HG02642 (cell line): ENCODE measurements at regions not wholly inside any gene's neighbourhood (a gene's known extent, or its start where the extent isn't known, plus 50 kb on each side); places are given as distances from the start of the nearest gene placed in this dataset.
"Not testable (repeated sequence)": the region's sequence is repeated elsewhere in the genome, so short reads cannot be mapped to it uniquely, and the experiment has no call there.

Experiments
- ATAC-seq: cut with Tn5 transposase; IDR thresholded peaks from one replicate; pipeline ENCODE4 v1.9.1; 2021; ENCODE audit warnings: mild to moderate bottlenecking; ENCODE audit not compliant: unreplicated experiment, poor library complexity

DNA sequence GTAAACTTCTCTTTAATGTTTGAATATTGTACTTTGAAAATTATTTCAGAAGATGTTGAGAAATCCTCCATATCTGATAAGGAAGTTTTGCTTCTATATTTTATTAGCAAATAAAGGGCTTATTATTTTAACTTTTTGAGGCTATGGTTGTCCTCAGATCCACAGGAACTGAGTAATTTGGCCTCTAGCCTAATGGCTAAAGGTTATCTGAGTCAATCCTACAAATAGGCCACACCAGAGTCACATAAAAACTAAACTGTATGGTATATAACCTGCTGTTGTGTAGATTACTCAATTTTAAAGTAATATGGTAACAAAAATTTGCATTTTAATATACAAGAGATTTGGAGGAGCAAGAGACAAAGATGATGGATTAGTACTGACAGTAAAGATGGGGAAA, 549.2 kb upstream of the GRAMD2B start:
- ATAC-seq, result no peak

DNA sequence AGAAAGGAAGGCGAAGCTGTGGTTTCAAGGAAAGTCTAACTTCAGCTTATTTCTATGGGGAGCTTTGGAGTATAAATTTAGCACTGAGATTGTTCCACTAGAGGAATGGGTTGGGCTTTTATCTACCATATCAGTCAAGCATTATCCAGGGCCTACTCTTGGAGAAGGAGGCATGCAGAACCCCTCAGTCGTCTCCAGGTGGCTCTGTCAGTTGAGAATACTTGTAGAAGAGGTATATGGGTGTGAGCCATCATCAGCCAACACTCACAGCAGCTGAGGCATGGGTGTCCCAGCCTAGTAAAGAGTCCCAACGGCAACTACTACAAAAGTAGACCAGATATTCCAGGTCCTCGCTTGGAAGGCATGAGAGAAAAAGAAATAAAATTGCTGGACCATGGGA, 548.5 kb upstream of the GRAMD2B start:
- ATAC-seq, result no peak

DNA sequence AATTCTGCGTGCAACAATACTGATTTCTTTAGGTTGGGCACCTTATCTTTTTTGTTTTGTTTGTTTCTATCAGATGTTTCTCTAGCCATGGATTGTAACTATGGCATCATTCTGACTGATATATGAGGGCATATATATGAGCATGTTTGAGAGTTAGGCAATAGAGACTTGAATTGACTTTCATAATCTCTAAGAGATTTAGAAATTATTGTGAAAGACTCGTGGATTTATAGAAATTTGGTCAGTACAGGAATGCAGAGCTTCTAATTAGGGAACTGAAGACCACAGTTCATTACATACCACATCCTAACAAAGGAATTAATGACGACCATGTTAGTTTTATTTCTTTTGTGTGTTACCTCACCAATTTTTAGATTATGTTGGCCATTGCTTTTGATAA, 546.0 kb upstream of the GRAMD2B start:
- no peak for ATAC-seq

DNA sequence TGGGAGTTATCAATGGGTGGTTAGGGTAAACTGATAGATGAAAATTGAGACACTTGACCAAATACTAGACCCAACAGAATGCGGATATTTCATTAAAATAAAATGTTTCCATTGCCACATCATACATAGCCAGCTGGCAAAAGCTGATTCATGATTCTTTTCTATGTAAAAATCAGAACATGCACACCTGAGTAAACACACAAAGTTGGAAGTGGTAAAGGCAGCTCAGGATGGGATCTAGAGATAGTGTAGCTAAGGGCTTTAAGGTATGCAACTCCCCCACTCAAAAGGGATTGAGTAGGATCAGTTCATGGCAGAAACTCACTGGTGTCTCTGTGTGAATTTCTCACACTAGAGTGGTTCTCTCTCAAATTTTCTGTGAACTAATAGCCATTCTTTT, 541.1 kb upstream of the GRAMD2B start:
- ATAC-seq, result no peak

DNA sequence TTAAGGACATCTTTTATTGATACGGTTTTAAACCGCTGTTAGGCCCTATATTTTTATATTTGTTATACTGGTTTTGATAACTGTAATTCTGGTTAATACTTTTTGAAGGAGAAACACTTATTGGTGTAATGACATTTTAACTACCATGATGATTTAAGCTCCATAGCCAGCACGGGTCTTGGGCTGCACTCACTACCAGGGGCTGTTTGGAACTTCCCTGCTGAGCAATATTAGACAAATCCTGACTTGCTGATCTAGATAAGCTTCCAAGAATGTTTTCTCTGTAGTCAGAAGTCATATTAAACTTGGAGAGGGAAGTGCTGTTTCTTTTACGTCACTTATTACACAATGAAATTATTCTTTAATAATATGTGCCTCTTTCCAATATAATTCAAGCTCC, 540.0 kb upstream of the GRAMD2B start:
- no peak for ATAC-seq

DNA sequence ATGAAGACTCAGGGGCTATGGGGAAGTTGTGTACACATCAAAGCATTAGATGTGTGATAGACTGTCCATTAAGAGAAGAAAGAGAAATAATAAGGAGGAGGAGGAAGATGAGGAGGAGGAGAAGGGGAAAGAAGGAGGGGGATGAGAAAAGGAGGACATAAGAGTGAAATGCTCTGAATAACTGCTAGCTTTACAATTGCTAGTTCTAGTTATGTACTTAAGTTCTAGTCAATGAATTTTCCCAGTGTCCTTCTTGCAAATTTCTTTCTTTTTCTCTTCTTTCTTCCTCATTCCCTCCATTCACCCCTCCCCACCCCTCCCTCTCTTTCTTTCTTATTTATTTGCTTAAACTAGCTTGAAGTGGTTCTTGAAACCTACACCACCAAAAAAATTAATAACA, 534.9 kb upstream of the GRAMD2B start:
- ATAC-seq, result no peak

DNA sequence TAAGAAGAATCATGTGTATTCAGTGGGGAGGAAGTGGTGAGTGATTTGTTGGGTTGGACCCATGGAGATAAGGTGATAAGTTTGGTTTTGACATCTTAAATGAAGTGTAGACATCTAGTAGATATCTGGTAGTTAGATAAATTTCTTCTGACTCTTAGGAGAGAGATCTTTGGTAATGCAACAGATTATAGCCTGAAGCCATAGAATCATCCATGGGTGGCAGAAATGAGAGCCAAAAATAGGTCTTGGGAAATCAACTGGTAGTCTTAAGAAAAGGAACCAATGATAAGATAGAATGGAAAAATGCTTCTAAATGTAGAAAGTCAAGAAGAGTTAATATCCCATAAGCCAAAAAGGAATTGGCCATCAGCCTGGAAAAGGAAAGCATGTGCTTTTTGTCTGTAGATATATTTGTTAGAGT, 532.7 kb upstream of the GRAMD2B start:
- no peak for ATAC-seq

DNA sequence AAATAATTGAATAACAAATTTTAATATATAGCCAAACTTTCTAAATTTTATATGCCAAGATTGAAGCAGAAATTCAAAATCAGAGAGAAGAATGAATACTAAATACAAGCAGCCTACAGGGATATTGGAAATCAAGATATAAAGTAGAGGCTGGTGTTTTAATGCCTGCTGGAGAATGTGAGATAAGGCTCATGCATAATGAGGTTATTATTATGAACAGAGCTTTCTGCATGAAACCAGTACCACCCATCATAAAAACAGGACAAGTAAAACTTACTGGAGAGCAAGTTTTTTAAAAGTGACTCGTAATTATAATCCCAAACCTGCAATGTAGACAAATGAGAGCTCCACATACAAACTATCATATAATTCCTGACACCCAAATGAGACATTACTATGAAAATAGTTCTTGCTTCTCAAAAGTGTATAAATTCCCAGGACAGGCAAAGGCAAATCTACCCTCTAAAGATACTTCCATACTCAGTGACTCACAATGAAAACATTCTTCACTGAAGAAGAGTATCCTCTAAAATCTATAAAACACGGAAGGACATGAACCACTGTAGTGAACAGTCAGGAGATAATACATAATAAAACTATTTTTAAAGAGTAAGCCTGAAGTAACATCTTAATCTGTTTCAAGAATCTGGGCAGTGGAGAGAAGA, 532.0 kb upstream of the GRAMD2B start:
- no peak for ATAC-seq

DNA sequence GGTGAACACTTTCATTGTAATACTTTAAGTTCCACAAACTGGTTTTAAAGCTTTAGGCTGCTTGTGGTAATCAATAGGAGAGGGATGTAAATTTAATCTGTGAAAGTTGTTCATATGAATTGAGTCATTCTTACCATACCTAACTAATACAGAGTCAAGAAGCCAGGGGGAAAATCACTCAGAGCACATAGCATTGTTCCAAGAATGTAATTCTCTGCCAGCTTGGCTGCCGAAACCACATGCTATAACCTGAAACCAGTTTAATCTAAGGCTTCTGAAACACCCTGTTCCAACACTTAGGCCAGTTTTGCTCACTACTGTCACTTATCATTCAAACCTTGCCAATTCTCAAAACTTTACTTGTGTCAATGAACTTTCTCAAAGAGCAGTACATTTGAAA, 528.8 kb upstream of the GRAMD2B start:
- no peak for ATAC-seq

DNA sequence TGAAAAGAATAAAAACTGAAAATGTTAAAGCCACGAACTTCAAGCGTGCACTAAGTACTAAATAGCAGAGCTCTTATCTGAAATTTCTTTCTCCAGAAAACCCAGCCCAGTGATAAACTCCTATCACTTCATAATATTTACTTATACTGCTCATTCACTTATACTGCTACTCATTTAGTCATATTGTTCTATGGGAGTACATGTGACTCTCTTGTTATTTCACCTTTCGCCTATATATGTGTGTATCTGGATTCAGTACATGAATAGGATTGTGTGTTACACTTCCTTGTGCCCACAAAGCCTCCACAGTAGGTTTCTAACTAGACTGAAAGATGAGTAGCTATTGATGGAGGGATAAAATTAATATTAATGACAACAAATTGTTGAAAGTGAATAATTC, 526.8 kb upstream of the GRAMD2B start:
- no peak for ATAC-seq

DNA sequence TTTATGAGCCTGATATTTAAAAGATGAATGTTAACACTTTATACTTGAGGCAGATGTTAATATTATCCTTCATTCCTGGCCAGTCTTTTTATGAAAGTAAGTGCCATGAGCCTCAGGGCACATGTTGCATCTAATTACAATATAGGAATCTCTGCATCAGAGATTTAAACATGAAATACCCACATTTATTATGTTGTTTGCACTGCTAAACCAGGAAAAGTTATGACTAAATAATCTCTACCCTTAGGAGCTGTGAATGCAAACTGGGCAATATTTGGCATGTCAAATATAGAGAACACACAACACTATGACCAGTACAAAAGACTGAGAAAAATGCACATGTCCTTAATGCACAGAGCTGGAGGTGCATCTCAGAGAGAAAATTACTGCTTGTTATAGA, 526.1 kb upstream of the GRAMD2B start:
- no peak for ATAC-seq

DNA sequence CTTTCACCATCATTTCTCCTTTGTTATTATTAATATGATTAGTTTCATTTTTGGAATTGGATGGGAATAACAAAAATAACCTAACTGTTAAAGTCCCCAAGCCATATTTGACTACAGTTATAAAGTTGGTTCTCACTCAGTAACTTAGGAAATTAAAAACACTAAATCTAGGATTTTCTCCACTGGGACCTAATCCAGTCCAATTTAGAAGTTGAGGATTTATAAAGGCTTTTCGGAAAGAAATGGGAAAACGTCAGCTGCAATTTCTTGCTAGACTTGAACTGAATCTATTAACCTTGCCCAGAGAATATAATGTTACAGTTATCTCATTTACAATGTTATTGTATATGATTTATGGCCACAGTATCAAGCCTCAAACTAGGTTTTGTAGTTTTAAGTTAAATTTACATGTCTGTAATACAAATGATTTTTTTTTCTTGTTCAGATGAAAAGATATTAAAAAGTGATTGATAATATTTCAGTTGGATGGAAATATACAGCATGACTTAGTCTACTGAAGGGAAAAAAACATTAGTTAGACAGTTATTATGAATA, 524.3 kb upstream of the GRAMD2B start:
- ATAC-seq, result no peak

DNA sequence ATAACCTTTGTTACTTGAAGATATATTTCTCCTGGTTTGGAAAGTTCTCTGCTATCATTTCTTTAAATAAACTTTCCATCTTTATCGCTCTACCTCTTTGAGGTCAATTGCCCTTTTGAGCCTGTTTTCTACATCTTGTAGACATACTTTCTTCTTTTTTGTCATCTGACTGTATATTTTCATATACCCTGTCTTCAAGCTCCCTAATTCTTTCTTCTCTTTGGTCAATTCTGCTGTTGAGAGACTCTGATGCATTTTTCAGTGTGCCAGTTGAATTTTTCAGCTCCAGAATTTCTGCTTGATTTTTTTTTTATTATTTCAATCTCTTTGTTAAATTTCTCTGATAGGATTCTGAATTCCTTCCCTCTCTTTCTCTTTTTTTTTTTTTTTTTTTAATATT, 511.2 kb upstream of the GRAMD2B start:
- no peak for ATAC-seq

DNA sequence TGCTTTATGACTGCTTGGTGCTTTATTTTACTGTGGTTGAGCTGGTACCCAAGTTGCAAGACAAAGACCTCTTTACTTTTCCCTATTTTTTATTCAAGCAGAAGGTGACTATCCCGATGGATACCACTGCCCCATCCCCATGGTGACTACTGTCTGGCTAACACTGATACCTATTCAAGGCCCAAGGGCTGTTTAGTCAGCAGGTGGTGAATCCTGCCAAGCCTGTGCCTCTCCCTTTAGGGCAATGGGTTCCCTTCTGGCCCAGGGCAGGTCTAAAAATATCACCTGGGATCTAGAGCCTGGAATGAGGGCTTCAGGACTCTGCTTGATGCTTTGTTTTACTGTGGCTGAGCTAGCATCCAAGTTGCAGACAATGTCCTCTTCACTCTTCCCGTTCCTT, 510.0 kb upstream of the GRAMD2B start:
- ATAC-seq, result no peak

DNA sequence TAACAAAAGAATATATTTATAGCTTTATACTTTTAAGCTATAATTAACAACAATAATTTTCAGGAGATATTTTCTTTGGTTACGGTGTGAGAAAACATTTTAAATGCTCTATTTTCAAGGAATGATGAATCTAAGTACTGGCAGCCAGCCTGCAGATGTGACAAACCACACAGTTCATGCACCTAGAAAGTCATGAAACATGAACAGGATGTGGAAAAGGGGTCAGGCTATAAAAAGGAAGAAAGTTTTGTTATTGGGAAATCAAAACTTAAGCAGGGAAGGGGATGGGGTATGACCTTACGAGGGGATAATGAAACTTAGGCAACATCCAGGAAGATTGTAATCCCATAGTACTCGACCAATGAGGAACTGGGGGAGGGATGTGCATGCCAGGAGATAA, 508.7 kb upstream of the GRAMD2B start:
- ATAC-seq, result no peak

DNA sequence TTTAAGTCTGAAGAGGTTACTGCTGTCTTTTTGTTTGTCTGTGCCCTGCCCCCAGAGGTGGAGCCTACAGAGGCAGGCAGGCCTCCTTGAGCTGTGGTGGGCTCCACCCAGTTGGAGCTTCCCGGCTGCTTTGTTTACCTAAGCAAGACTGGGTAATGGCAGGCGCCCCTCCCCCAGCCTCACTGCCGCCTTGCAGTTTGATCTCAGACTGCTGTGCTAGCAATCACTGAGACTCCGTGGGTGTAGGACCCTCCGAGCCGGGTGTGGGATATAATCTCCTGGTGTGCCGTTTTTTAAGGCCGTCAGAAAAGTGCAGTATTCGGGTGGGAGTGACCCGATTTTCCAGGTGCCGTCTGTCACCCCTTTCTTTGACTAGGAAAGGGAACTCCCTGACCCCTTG, 499.3 kb upstream of the GRAMD2B start:
- not testable (repeated sequence) for ATAC-seq

DNA sequence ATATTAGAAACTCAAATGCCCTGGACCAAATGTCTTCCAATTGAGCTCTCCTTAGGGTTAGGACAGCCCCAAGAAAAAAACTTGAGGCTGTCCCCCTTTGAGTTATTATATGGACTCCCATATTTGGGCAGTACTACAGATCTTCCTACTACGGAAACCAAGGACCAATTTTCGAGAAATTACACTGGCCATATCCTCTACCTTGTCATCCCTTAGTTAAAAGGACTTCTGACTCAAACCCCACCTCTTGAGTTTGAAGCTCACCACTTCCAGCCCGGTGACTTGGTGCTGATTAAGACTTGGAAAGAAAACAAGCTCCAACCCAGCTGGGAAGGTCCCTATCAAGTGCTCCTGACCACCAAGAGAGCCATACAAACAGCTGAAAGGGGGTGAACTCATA, 497.0 kb upstream of the GRAMD2B start:
- no peak for ATAC-seq

DNA sequence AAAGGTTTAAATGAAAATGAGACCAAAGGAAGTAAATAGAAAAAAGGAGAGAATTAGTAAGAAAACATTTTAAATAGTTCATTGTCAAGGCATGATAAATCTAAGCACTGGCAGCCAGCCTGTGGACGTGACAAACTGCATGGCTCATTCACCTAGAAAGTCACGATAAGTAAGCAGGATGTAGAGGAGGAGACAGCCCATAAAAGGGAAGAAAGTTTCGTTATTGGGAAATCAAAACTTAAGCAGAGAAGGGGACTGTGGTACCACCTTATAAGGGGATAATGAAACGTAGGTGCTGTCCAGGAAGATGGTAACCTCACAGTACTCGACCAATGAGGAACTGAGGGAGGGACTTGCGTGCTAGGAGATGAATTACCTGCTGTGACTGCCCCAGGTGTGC, 494.5 kb upstream of the GRAMD2B start:
- ATAC-seq, result no peak

DNA sequence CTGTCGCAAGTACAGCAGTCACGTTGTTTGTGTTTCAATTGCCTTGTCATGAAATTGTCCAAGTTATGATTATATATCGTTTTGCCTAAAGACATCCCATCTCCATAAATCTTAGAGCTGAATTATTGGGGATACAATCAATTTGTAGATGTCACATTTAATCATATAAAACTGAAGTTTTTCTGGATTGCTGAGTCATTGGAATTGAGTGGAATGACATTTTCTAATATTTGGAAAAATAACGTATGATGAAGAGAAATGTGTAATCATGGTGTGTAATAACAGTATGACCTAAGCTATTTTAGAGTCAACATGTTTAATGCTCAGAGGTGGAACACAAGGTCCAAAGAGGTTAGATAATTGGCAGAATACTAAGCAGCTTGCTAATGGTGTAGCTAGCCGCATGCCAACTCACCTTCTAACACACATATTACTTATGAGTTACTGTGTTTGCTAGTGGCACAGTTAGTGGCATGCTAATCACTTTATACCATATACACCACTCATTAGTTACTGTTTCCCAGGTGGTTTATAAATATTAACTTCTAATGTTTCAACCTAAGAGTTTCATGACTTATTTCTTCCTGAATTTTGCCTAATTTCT, 473.1 kb upstream of the GRAMD2B start:
- no peak for ATAC-seq

DNA sequence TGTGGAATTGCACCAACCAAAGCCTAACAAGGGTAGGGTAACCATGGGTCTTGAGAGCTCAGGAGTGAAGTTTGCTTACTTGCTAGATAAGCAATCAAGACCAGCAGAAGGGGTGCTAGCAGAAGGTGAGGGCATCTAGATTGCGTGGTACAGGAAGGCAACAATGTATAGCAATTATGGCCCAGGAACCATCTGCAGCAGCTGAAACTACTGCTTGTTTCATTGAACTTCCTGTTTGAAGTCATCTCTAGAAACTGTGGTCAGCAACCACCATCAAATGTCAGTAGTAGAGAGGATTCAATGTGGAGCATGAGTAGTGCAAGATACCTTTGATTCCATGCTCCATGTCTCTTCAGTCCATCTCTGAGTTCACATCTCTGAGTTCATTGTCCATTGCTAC, 462.1 kb upstream of the GRAMD2B start:
- ATAC-seq, result peak; percentile 97

DNA sequence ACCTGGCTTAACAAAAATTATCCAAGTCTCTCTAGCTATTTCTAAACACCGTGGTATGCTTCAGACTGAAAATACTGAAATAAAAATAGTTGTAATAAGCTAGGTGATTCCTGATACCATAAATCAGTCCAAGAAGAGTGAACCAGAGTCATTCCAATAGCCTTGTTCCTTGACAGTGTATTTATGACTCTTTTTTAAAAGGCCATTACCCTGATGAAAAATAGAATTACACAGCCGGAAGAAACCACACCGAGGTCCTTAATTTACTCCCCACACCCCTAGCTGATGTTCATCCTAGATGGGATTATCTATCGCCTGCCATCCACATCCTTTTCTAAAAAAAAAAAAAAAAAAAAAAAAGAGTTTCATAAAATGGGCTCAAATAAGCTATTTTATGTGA, 457.6 kb upstream of the GRAMD2B start:
- no peak for ATAC-seq

DNA sequence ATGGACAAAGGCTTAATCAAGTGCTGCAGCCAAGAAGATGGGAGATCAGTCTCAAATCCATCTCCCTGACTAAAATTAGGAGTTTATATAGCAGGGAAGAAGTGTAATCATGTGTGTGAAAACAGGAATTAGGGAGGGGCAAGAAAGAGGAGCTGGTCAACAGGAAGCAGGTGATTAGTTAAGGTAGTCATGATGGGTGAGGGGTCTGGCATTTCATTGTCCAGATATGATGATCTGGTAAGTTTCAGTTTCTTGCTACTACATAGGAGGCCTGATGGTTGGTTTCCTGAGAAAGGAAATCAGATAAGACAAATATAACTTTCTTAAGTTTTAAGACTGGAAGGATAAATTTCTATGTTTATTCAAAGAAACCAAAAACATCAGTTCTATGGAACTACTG, 455.6 kb upstream of the GRAMD2B start:
- no peak for ATAC-seq
